ENCODE measurements at regions not wholly inside any gene's neighbourhood (a gene's known extent, or its start where the extent isn't known, plus 50 kb on each side); places are given as distances from the start of the nearest gene placed in this dataset.

GRCh38 chr3:148531836-148532235 is 165.9 kb upstream of the AGTR1 start:
- TF ChIP-seq CTCF (conservative IDR thresholded peaks at IDR 0.05; ENCODE audit: low read depth, low read length): no peak
- no peak for TF ChIP-seq EZH2 (IDR thresholded peaks at IDR 0.05; ENCODE audit: borderline replicate concordance, low read depth, low read length, poor library complexity, severe bottlenecking)

Measured in A673 (cell line).